Hematopoietic multipotent progenitor cell (in vitro differentiated cells): ENCODE measurements at regions not wholly inside any gene's neighbourhood (a gene's known extent, or its start where the extent isn't known, plus 50 kb on each side); places are given as distances from the start of the nearest gene placed in this dataset.

Experiments
- DNase-seq, 3 donors: peaks; one replicate each; pipeline ENCODE4 v3.0.0-alpha.2; 2011 to 2015; ENCODE audit warnings: low read depth in 2 of 3, low spot score in 2 of 3

DNA sequence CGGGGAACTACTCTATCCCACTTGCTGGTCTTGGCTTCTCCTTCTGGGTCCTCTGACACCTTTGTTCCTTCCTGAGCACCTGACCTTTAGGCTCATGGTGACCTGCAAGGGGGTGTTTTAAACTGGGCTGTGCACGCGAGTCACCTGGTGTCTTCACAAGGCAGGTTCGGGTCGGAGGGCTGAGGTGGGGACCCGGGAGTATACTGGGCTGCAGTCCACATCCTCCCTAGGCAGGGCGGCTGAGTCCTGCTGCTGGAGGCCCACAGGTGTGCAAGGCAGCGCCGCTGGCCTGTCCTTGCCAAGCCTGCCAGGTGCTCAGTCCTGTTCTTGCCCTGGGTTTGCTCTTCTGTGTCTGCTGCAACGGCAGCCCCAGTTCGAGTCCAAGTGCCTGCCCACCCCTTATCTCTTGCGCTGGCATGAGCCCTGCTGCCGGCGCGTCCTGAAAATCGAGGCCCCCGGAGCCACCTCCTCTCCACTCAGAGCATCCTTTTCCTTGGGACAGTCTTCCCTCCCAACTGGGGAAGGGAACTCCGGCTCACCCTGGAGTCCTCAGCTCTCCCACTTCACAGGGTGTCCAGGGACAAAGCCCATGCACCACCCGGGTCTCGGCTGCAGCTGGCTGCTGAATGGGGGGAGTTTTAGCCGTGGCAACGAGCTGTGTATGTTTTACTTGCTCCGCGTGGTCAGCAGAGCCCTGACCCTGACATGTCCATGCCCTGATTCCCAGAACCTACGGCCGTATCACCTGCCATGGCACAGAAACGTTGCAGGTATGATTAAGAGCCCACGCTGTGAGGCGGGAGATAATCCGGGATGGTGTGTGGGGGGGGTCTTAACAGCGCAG, 193.5 kb downstream of the TEX29 start:
- DNase-seq, result no peak

DNA sequence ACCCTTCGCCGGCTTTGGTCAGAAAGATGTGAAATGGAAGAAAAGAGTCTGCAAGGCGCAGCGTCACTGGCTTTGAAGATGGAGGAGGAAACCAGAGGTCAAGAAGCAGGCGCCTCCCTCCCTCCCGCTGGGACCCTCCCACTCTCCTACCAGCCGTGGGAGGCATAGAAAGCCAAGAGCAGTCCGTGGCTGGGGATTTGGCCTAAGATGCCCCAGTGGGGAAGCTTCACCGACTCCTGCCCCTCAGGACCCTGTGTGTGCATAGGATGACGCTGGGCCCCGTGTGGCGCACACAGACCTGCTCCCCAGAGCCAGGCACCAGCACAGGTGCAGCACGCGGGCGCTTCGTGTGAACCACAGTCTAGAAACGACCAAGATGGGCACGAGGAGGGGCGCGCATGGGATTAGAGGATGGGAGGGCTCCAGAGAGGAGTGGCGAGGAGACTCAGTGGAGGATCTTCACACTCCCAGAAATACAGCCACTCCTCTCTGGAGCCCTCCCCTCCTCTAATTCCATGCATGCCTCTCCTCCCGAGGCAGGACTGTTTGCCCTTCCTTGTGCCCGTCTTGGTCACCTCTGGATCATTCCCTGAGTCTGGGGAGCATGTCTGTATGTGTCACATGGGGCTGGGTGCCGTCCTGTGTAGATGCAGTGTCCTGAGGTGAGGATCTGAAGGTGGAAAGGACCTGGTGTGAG, 194.3 kb downstream of the TEX29 start:
- no peak for DNase-seq

GRCh38 chr13:111515307-111515617, 194.8 kb downstream of the TEX29 start:
- no peak for DNase-seq

DNA sequence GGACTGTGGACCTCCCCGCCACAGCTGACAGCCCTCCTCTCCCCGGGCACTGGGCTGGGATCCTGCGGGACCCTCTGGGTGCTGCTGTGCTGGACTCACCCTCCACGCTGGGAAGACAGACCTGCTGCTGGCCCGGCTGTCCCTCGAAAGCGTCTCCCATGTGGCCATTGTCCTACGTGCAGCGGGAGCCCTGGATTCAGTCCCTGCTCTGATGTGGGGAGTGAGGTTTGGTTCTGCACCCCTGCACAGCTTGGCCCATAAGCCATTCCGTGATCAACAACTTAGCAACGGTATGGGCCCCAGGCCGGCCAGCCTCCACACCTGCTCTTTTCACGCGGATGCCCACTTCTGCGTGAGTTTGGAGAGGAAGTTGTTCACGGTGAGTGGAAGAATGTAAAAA, 195.2 kb downstream of the TEX29 start:
- DNase-seq, result no peak

- DNase-seq, result no peak
These were observed 196.5 kb downstream of the TEX29 start for GRCh38 chr13:111516712-111517640.

DNA sequence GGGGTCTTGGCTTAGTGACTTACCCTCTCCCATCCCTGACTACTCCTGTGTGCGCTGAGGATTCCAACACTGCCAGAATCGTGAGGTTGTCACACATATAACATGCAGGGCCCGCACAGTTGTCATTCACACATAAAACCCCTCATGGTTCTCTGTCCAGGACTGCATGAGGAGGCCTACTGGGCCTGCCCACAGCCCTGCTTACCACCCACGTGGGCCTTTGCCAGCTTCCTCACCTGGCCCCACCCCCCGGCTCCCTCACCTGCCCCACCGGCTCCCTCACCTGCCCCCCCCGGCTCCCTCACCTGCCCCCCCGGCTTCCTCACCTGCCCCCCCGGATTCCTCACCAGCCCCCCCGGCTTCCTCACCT, 197.2 kb downstream of the TEX29 start:
- no peak for DNase-seq

DNA sequence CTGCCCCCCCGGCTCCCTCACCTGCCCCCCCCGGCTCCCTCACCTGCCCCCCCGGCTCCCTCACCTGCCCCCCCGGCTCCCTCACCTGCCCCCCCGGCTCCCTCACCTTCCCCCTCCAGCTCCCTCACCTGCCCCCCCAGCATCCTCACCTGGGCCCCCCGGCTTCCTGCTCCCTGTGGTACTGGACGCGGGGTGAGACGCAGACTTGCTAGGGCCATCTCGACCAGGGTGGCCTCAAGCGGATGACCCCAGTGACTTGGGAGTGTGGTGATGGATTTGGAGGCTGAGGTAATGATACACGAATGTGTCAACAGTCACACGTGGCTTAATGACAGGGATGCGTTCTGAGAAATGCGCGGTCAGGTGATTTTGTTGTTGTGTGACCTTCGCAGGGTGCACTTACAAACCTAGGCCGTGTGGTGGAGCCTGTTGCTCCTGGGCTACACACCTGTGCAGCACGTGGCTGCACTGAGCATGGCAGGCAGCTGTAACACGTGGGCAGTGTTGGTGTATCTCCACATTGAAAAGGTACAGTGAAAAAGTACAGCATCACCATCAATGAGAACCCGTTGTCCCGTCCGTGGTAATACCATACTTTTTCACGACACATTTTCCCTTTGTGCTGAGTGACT, 197.8 kb downstream of the TEX29 start:
- no peak for DNase-seq

DNA sequence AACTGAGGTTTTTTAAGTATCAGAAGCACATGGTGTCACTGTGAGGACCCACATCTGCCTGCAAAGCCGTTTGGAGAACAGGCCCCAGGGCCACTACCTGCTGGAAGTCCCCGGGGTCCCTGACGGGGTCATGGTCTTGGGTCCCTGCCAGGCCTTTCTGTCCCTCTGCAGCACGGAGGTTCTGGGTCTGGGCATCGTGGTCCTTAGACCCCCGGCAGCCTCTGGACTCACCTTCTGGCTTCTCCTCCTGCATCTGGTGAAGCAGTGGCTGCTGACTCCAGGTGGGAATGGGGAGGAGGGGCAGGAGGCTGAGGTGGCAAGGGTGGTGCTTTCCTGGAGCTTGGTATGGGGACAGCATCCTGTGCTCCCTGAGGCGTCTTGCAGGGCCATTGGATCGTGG, 198.6 kb downstream of the TEX29 start:
- DNase-seq, result no peak

DNA sequence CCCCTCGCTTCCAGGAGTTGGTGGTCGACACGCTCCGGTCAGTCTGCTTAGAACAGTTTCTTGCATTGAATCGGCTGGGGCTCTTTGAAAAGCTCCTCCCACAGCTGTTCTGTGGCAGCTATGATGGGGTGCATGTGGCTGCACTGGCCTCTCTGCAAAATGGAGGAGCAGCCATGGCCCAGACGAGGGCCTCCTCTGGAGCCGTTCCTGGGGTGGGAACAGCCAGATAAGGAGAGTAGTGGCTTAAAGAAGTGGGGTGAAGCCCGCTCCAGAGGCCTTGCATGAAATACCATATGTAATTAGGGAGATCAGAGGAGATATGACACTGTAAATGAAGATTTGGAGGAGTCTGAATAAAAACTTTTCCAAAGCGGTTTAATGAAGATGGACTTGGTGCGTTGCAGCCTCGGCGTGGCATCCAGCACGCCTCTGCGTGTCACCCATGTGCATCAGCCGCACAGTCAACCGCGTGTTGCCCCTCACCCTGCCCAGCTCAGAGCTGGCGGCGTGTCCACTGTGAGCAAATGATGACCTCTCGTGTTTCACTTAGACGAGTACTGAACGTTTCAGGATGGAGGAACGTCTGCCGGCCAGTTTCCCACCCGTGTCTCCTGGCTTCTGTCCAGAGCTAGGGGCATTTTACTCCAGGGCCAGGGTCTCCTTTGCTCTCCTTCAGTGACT, 199.2 kb downstream of the TEX29 start:
- DNase-seq, result no peak

DNA sequence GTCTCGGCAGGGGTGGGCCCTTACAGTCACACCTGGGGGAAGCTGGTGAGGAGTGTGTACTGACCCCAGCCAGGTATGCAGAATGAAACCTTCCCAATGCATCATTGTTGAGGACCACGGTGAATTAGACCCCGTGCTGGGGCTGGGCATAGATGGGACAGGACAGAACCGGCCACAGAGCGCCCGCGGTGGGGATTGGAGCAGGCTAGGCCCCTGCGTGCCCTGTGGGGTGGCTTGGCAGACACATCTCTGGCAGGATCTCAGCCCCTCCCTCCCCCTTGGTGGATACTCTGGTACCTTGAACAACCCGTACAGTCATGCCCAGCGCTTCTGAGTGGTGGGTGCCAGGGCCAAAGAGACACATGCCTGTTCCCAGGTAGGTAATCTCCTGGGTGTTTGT, 200.6 kb downstream of the TEX29 start:
- no peak for DNase-seq

- no peak for DNase-seq
These were observed 201.3 kb downstream of the TEX29 start for GRCh38 chr13:111521691-111522229.

- DNase-seq, result no peak
These were observed 205.1 kb downstream of the TEX29 start for GRCh38 chr13:111525320-111526118.

- DNase-seq, result no peak
These were observed 206.5 kb downstream of the TEX29 start for GRCh38 chr13:111526922-111527321.

DNA sequence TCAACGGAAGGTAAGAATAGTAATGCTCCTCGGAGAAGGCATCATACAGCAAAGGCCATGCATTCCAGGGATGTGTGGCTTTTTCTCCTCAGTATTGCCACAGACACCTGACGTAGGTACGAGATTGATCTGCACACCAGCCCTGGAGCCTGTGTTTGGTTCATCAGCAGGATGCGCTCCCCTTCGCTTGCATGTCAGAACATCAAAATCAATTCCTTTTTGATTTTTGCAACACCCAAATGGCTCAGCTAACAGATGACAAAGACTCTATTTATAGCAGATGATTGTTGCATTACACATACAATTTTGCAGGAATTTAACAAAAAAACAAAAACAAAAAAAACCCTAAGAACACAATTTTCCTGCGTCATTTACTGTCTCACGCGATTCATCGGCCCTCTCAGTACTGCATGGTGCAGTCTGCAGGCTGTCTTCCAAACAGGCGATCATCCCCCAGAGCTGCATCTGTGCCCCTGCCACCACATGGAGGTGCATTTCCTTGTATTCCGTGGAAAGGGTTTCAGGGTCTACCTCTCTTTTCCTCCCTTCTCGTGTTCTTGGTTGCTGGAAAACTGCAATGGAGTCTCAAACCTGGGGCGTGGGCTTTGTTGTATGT, 207.3 kb downstream of the TEX29 start:
- DNase-seq, result no peak

- no peak for DNase-seq
These were observed 208.1 kb downstream of the TEX29 start for GRCh38 chr13:111528513-111528912.

DNA sequence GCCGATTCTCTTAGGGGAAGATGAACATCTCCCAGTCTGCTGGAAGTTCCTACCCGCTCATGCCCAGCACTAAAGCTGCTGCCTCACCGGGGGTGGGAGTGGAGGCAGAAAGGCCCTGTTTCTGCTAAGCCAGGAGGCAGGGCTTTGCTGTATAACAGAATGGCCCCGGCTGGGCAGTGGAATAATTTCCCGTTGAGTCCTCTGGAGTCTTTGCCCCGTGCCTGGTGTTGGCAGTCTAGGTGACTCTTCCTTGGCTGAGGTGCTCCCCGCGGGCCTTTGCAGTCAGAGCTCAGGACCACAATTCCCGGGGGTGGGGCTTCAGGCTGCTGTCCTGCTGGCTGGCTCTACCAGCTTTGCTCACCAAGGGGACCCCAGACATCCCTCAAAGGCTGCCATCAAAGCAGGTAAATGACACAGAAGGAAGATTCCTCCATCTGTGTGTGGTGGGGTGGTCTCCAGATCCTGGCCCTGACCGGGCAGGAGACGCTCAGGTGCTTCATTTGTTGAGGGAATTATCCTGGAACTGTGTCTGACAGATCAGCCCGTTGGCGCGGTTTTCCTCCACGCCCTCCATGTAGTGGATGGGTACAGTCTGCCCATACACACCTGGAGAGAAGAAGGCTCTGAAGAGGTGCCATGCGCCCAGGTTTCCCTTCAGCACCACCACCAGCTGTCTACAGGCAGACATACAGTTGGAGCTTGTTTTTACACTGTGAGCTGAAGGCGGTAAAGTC, 209.9 kb downstream of the TEX29 start:
- DNase-seq, result no peak

GRCh38 chr13:111531505-111531904, 211.1 kb downstream of the TEX29 start:
- DNase-seq, result peak in 2 of 3 donors; percentile 22 to 52

DNA sequence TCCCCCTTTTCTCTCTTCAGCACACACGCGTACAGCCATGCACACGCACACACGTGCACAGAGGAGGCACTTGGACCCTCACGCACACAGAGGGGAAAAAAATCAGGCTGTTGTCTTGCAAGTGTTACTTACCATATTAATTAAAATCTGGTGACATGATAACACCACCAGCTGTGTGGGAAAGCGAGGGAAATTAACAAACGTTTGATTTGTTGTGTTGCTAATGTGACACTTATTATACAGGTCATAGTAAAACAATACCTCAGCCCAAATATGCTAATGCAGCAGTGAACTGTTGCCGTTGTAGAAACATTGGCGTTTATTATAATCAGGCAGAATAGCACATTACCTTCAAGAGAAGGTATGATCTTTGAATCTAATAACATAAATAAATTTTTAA, 211.7 kb downstream of the TEX29 start:
- no peak for DNase-seq
